ENCODE measurements at regions not wholly inside any gene's neighbourhood (a gene's known extent, or its start where the extent isn't known, plus 50 kb on each side); places are given as distances from the start of the nearest gene placed in this dataset.

GRCh38 chr20:55070001-55070400 is 594.6 kb downstream of the DOK5 start:
- TF ChIP-seq CTCF (IDR thresholded peaks at IDR 0.05; ENCODE audit: low read depth, low read length) (no peak), MAX (IDR thresholded peaks at IDR 0.05; ENCODE audit: low read depth, low read length) (no peak), POLR2A (IDR thresholded peaks at IDR 0.05; ENCODE audit: extremely low read depth, insufficient read length) (no peak)
